ENCODE measurements at regions not wholly inside any gene's neighbourhood (a gene's known extent, or its start where the extent isn't known, plus 50 kb on each side); places are given as distances from the start of the nearest gene placed in this dataset.

GRCh38 chr3:72204452-72204851 is 419.5 kb upstream of the PROK2 start:
- ChIA-PET CTCF (interaction anchor here (0.6 kb wide), 1 partner anchor 326 kb away, joined by 3 read pairs; no protein-coding TSS in a partner anchor), POLR2A (ENCODE audit: low non-redundant PET) (no interaction called here)
- Histone ChIP-seq H3K9me3 (ENCODE audit: low read depth, low read length, poor library complexity, severe bottlenecking) (no peaks in the 10 kb centered on the region), H3K27ac (ENCODE audit: low read depth, low read length, poor library complexity, severe bottlenecking) (no peak overlapping the region), H3K36me3 (ENCODE audit: insufficient read depth, low read length, poor library complexity, severe bottlenecking) (no peaks in the 10 kb centered on the region), H3K4me1 (ENCODE audit: insufficient read depth, low read length, poor library complexity, severe bottlenecking) (no peaks in the 10 kb centered on the region), H3K27me3 (replicated peaks; ENCODE audit: insufficient read depth, low read depth, low read length, poor library complexity) (no peaks in the 10 kb centered on the region), H3K4me3 (ENCODE audit: low read depth, low read length, poor library complexity, severe bottlenecking) (no peak overlapping the region)
- TF ChIP-seq CTCF (conservative IDR thresholded peaks at IDR 0.05; ENCODE audit: low read depth, low read length) (no peak), EZH2 (IDR thresholded peaks at IDR 0.05; ENCODE audit: borderline replicate concordance, low read depth, low read length, poor library complexity, severe bottlenecking) (no peak)
- no TSS peak for BruUV-seq (replicated peaks)
- DNase-seq (ENCODE audit: low spot score), result no peak
- intact Hi-C loops (cut with micrococcal nuclease; ENCODE audit: unreplicated experiment), result no loop called here

DNA sequence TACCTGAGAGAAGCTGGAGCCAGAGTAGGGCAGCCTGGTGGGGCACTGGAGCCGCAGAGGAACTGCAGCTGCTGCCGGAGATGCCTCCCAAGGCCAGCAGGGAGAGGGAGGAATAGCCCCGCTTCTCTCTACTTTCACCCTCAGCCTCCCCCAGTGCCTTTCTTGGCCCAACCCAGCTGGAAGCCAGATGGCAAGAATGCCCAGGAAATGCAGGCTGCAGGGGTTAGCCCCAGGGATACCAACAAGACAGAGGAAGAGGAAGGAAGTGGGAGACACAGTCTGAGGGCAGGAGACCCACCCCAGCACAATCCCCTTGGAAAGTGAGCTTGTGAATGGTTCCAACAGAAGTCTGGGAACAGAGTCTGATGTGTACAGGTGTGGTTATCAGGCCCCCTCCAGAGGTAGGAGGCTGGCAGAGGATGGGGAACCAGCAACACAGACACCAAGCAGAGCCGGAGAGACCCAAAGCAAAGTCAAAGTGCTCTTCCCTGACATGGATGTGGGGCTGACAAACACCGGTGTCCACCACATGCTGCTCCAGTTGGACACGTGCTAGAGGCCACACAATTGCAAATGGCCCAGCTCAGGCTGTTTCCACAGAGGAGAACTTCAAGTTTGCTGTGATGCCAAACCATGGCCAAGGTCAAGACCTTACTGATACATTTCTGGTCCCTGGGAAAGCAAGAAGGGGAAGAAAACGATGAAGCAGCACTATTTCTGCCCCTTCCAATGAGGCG is 418.8 kb upstream of the PROK2 start:
- H3K4me3 ChIP-seq (ENCODE audit: low read depth, low read length, poor library complexity, severe bottlenecking), result no peak overlapping the region
- no peak overlapping the region for H3K27ac ChIP-seq (ENCODE audit: low read depth, low read length, poor library complexity, severe bottlenecking)
- H3K36me3 ChIP-seq (ENCODE audit: insufficient read depth, low read length, poor library complexity, severe bottlenecking), result no peaks in the 10 kb centered on the region
- ChIA-PET POLR2A (ENCODE audit: low non-redundant PET) (no interaction called here), CTCF (no interaction called here)
- H3K9me3 ChIP-seq (ENCODE audit: low read depth, low read length, poor library complexity, severe bottlenecking), result no peaks in the 10 kb centered on the region
- intact Hi-C loops (cut with micrococcal nuclease; ENCODE audit: unreplicated experiment), result no loop called here
- TF ChIP-seq EZH2 (IDR thresholded peaks at IDR 0.05; ENCODE audit: borderline replicate concordance, low read depth, low read length, poor library complexity, severe bottlenecking) (no peak), CTCF (conservative IDR thresholded peaks at IDR 0.05; ENCODE audit: low read depth, low read length) (no peak)
- no peaks in the 10 kb centered on the region for H3K27me3 ChIP-seq (replicated peaks; ENCODE audit: insufficient read depth, low read depth, low read length, poor library complexity)
- no TSS peak for BruUV-seq (replicated peaks)
- H3K4me1 ChIP-seq (ENCODE audit: insufficient read depth, low read length, poor library complexity, severe bottlenecking), result no peaks in the 10 kb centered on the region
- no peak for DNase-seq (ENCODE audit: low spot score)

DNA sequence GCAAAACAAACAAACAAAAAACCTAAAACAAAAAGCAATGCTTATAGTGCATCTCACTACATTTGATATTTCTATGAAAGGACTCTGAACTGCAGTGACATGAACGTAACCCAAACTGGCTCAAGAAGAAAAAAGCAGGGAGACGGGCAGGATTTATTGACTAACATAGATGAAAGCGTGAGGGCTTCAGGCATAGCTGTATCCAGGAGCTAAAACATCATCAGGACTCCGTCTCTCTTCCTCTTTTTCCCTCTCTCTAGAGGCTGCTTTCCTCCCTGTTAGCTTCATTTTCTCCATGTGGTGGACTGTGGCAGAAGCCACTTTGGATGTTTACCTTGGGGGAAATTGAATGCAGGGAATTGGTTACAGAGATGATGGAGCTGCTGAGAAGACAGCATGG is 418.2 kb upstream of the PROK2 start:
- TF ChIP-seq CTCF (conservative IDR thresholded peaks at IDR 0.05; ENCODE audit: low read depth, low read length) (no peak), EZH2 (IDR thresholded peaks at IDR 0.05; ENCODE audit: borderline replicate concordance, low read depth, low read length, poor library complexity, severe bottlenecking) (no peak)
- no peaks in the 10 kb centered on the region for H3K4me1 ChIP-seq (ENCODE audit: insufficient read depth, low read length, poor library complexity, severe bottlenecking)
- no peak for DNase-seq (ENCODE audit: low spot score)
- H3K9me3 ChIP-seq (ENCODE audit: low read depth, low read length, poor library complexity, severe bottlenecking), result no peaks in the 10 kb centered on the region
- CTCF ChIA-PET, result no interaction called here
- POLR2A ChIA-PET (ENCODE audit: low non-redundant PET), result no interaction called here
- H3K36me3 ChIP-seq (ENCODE audit: insufficient read depth, low read length, poor library complexity, severe bottlenecking), result no peaks in the 10 kb centered on the region
- H3K27ac ChIP-seq (ENCODE audit: low read depth, low read length, poor library complexity, severe bottlenecking), result no peak overlapping the region
- H3K27me3 ChIP-seq (replicated peaks; ENCODE audit: insufficient read depth, low read depth, low read length, poor library complexity), result no peaks in the 10 kb centered on the region
- BruUV-seq (replicated peaks), result no TSS peak
- intact Hi-C loops (cut with micrococcal nuclease; ENCODE audit: unreplicated experiment), result no loop called here
- no peak overlapping the region for H3K4me3 ChIP-seq (ENCODE audit: low read depth, low read length, poor library complexity, severe bottlenecking)
